Mucosa of rectum (tissue), 2 donors: ENCODE measurements at regions not wholly inside any gene's neighbourhood (a gene's known extent, or its start where the extent isn't known, plus 50 kb on each side); places are given as distances from the start of the nearest gene placed in this dataset.

Source experiments
- H3K27ac ChIP-seq, 2 donors: one replicate each; pipeline ENCODE4 v1.7.0; 2013; ENCODE audit warnings: inconsistent platforms in 2 of 2, low read depth in 2 of 2, low read length in 2 of 2
- H3K27me3 ChIP-seq, 2 donors: one replicate each; pipeline ENCODE4 v1.7.0; 2013; ENCODE audit warnings: low read length in 2 of 2; ENCODE audit not compliant: control insufficient read depth in 2 of 2, insufficient read depth in 2 of 2
- H3K36me3 ChIP-seq, 2 donors: one replicate each; pipeline ENCODE4 v1.7.0; 2013; ENCODE audit warnings: low read length in 2 of 2; ENCODE audit not compliant: control insufficient read depth in 2 of 2, insufficient read depth in 2 of 2
- H3K4me1 ChIP-seq, 2 donors: one replicate each; pipeline ENCODE4 v1.7.0; 2013; ENCODE audit warnings: low read length in 2 of 2, mild to moderate bottlenecking in 1 of 2; ENCODE audit not compliant: control insufficient read depth in 2 of 2, insufficient read depth in 2 of 2
- H3K4me3 ChIP-seq, 2 donors: one replicate each; pipeline ENCODE4 v1.7.0; 2013; ENCODE audit warnings: low read length in 2 of 2
- H3K9ac ChIP-seq, 2 donors: one replicate each; pipeline ENCODE4 v1.7.0; 2013; ENCODE audit warnings: low read length in 2 of 2, low read depth in 1 of 2, mild to moderate bottlenecking in 1 of 2
- H3K9me3 ChIP-seq, 2 donors: one replicate each; pipeline ENCODE4 v1.7.0; 2013; ENCODE audit warnings: low read length in 2 of 2; ENCODE audit not compliant: control insufficient read depth in 2 of 2
- donor health status: healthy.
- donor health status: Normal muscosa, but diverticular disease.

DNA sequence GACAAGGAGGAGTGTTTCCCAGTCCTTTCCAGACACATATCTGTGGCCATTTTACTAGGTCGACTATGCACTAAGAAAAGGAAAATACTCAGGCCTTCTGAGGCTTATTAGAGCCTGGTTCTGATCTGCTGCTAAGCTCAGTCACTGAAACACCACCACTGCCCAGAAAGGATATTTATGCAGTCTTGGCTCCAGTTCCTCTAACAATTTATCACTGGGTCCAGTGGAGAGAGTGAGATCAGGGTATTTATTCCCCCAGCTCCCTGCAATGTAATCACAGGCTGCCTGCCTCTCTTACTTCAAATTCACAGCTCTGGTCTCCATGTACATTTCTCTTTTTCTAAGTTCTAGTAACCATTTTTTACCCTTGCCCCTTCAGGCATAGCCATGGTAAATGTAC is 81.6 kb upstream of the INPP4B start:
- no peak overlapping the region for H3K9ac ChIP-seq
- H3K27ac ChIP-seq = no peak overlapping the region
- no peaks in the 10 kb centered on the region for H3K27me3 ChIP-seq
- no peaks in the 10 kb centered on the region for H3K36me3 ChIP-seq
- H3K4me3 ChIP-seq = no peak overlapping the region
- no peaks in the 10 kb centered on the region for H3K9me3 ChIP-seq
- H3K4me1 ChIP-seq = no peaks in the 10 kb centered on the region

DNA sequence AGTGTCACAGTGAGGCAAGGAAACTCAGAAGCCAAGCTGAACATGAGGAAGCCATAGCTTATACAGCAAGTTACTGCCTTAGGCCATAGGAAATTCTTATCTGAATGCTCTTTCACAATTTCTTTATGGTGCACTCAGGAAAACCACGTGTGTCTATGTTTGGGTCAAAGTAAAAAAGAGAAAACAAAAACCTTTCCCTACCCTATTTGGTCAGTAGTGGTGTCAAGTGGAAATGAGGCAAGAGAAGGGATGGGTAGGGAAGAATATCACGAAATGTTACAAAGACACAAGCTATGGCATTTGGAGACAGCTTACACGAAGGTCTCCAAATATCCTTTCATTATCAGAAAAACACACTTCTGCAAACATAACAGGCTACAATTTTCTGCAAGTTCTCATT is 83.4 kb upstream of the INPP4B start:
- no peaks in the 10 kb centered on the region for H3K9me3 ChIP-seq
- H3K4me1 ChIP-seq = no peaks in the 10 kb centered on the region
- no peak overlapping the region for H3K27ac ChIP-seq
- H3K4me3 ChIP-seq = no peak overlapping the region
- no peaks in the 10 kb centered on the region for H3K36me3 ChIP-seq
- H3K27me3 ChIP-seq = no peaks in the 10 kb centered on the region
- no peak overlapping the region for H3K9ac ChIP-seq

DNA sequence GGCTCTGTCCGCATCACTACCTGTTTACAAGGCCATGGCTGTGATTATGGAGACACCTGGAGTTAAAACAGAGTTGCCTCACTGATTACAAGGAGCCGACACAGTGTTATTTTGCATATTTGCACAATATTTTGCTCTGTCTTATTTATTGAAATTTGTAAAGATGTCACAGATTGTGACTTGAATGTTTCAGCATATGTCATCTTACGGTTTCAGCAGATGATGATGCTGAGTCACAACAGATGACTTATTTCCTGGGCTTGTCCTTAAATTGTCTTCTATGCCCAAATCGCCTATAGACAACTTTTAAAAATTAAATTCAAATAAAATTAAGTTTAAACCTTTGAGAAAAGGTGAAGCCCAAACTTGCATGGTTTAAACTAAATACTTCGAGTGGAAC is 87.1 kb upstream of the INPP4B start:
- Histone ChIP-seq H3K27me3 (no peaks in the 10 kb centered on the region), H3K9me3 (no peaks in the 10 kb centered on the region), H3K4me1 (no peaks in the 10 kb centered on the region), H3K36me3 (no peaks in the 10 kb centered on the region), H3K4me3 (no peak overlapping the region), H3K9ac (no peak overlapping the region), H3K27ac (no peak overlapping the region)

DNA sequence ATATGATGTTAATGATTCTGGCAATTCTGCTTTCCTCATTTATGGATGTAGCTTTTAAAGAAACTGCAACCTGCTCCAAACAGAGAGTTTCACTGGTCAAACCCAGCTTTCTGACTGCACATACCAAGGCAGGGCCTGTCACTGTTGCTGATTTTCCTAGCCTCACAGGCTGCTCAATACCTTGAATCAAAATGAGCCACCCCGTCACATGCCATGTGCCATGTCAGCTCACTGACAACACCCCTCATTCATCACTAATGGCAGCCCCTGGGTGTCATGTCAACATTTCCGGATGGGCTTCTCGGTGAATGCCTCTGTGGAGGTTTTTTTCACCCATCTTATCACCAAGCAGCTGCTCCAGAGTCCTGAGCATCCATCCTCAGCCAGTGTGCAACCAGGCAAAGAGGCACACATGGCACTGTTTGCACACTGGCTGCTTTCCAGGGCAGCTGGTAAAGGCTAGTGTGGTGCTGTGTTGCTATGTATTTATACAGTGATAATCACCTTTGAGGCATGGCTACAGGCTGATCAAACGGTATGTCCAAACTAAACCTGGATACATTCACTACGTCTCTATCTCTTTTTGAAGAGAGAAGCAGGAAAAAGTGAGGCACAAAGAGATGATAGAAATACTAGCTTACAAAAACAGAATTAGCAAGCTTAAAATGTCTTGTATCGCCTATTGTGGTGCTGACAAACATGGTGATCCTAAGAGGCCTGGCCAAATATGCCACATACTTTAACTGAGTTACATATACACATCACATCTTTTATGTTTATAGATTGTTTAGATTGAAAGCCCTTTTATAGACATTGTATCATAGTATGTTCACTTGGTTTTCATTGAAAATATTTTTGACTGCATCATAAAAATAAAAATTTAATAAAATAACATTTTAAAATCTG is 94.6 kb upstream of the INPP4B start:
- Histone ChIP-seq H3K27ac (no peak overlapping the region), H3K4me1 (no peaks in the 10 kb centered on the region), H3K4me3 (no peak overlapping the region), H3K27me3 (no peaks in the 10 kb centered on the region), H3K9ac (no peak overlapping the region), H3K36me3 (no peaks in the 10 kb centered on the region), H3K9me3 (no peaks in the 10 kb centered on the region)

DNA sequence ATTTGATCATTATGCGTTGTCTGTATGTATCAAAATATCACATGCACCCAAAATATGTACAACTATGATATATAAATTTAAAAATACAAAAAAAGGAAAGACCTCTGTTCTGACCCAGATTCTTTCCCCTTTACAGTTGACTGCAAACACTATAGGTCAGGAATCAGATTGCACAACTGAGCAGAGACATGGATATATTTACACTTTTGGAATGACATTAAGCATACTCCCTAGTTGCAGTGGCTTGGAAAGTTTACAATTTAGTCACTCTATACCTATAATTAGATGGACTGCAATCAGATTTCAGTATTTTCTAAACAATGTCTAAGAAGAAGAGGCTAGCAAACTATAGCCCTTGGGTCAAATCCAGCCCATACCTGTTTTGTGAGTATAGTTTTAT is 98.5 kb upstream of the INPP4B start:
- H3K27me3 ChIP-seq = no peaks in the 10 kb centered on the region
- H3K4me3 ChIP-seq = no peak overlapping the region
- H3K4me1 ChIP-seq = no peaks in the 10 kb centered on the region
- H3K36me3 ChIP-seq = no peaks in the 10 kb centered on the region
- no peak overlapping the region for H3K27ac ChIP-seq
- H3K9me3 ChIP-seq = no peaks in the 10 kb centered on the region
- no peak overlapping the region for H3K9ac ChIP-seq

DNA sequence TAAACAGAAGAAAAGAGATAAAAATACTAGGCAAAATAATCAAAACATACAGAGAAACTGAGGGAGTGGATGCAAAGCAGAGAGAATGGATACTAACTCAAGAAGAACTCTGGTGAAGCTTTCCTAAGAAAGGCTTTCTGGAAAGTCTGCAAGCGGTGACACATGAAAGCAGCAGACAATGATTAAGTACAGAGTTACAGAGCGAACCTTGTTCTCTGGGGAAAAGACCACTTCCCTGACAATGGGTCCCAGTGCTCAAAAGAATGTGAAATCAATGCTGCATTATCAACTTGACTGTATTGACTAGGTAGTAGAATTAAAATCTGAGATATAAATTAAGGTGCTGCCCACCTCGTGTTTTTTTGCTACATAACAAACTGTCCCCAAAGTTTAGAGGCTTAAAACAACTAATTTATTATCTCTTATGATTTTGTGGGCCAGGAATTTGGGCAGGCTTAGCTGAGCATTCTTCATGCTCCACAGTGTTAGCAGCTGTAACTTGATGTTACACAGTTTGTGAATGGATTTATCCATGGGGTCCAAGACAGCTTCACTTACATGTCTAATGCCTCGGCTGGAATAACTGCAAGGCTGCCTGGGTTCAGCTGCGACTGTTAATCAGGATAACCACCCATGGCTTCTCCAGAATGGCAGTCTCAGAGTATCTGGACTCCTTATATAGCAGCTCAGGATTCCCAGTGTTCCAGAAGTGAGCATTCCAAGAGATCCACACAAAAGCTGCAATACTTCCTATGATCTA is 106.9 kb upstream of the INPP4B start:
- no peak overlapping the region for H3K27ac ChIP-seq
- H3K27me3 ChIP-seq = no peaks in the 10 kb centered on the region
- no peaks in the 10 kb centered on the region for H3K36me3 ChIP-seq
- H3K4me3 ChIP-seq = no peak overlapping the region
- no peak overlapping the region for H3K9ac ChIP-seq
- no peaks in the 10 kb centered on the region for H3K9me3 ChIP-seq
- H3K4me1 ChIP-seq = no peaks in the 10 kb centered on the region

DNA sequence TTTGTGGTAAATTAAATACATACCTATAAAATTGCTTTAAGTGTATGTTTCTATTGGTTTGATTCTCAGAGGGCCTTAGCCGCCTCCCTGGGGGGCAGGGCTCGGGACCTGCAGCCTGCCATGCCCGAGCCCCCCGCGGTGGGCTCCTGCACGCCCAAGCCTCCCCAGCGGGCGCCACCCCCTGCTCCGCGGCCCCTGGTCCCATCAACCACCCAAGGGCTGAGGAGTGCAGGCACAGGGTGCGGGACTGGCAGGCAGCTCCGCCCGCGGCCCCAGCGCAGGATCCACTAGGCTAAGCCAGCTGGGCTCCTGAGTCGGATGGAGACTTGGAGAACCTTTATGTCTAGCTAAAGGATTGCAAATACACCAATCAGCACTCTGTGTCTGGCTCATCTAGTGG is 108.3 kb upstream of the INPP4B start:
- Histone ChIP-seq H3K36me3 (no peaks in the 10 kb centered on the region), H3K4me3 (no peak overlapping the region), H3K27ac (no peak overlapping the region), H3K27me3 (no peaks in the 10 kb centered on the region), H3K9ac (no peak overlapping the region), H3K9me3 (no peaks in the 10 kb centered on the region), H3K4me1 (no peaks in the 10 kb centered on the region)

DNA sequence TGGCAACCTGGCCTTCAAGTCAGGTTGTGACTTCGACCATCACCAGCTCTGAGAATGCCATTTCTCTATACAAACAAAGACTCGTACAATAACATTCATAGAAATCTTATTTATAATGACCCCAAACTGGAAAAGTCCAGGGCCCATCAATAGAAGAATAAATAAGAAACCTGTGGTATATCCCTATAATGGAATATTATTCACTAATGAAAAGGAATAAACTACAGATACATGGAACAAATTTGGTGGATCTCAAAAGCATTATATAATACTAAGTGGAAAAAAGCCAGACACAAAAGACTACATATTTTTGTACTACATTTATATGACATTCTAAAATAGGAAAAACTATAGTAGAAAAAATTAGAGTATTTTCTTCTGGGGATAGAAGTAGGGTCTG is 109.4 kb upstream of the INPP4B start:
- Histone ChIP-seq H3K4me3 (no peak overlapping the region), H3K9me3 (no peaks in the 10 kb centered on the region), H3K36me3 (no peaks in the 10 kb centered on the region)

DNA sequence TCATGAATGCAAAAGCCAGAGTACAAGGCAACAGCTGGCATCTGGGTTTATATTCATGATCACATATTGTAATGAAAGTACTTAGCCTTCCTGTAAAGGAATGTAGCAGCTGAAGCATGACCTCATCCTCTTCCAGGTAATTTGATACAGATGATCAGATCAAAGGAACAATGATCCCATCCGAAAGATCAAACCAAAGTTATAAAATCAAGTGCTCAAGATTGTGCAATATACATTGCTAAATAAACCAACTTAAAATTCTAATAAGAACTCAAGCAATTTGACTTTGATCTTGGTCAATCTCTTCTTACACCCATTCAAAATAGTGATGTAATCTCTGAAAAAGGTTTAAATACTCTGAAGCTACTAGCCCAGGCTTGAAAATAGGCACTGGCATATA is 113.1 kb upstream of the INPP4B start:
- H3K9me3 ChIP-seq = no peaks in the 10 kb centered on the region
- no peak overlapping the region for H3K4me3 ChIP-seq
- no peak overlapping the region for H3K27ac ChIP-seq
- H3K4me1 ChIP-seq = no peaks in the 10 kb centered on the region
- H3K9ac ChIP-seq = no peak overlapping the region
- no peaks in the 10 kb centered on the region for H3K27me3 ChIP-seq
- H3K36me3 ChIP-seq = no peaks in the 10 kb centered on the region

More for the DNA sequence above, 109.4 kb upstream of the INPP4B start:
- Histone ChIP-seq H3K27ac (no peak overlapping the region), H3K27me3 (no peaks in the 10 kb centered on the region), H3K4me1 (no peaks in the 10 kb centered on the region), H3K9ac (no peak overlapping the region)

DNA sequence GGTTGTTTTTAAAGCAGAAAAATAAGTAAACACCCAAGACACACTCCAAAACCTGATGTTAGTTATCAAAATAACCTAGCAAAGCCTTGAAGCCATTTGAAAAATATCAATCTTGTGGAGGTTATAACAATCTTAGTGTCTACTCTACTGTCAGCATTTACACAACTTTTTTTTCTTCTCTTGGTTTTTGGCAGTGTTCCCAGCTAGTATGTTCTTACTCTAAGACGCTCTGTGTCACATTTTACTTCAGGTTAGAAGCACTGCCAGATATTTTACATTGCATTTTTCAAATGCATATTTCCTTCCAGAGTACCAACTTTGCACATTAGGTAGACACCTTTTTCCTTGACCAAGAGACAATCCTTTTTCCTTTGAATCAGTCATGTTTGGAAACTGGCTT is 114.0 kb upstream of the INPP4B start:
- Histone ChIP-seq H3K4me3 (no peak overlapping the region), H3K9me3 (no peaks in the 10 kb centered on the region), H3K9ac (no peak overlapping the region), H3K27me3 (no peaks in the 10 kb centered on the region), H3K4me1 (no peaks in the 10 kb centered on the region), H3K36me3 (no peaks in the 10 kb centered on the region), H3K27ac (no peak overlapping the region)
